ENCODE measurements at regions not wholly inside any gene's neighbourhood (a gene's known extent, or its start where the extent isn't known, plus 50 kb on each side); places are given as distances from the start of the nearest gene placed in this dataset.
"Not testable (repeated sequence)": the region's sequence is repeated elsewhere in the genome, so short reads cannot be mapped to it uniquely, and the experiment has no call there.

GRCh38 chr5:157986431-157986990, 127.6 kb upstream of the CLINT1 start:
- Histone ChIP-seq H3K27me3 (replicated peaks; ENCODE audit: control insufficient read depth, insufficient read depth, low read length, poor library complexity, severe bottlenecking) (peaks cover 3% of the 10 kb centered on the region), H3K4me1 (ENCODE audit: control insufficient read depth, insufficient read depth, low read length, poor library complexity, severe bottlenecking) (no peaks in the 10 kb centered on the region), H3K9me3 (ENCODE audit: control insufficient read depth, low read length) (no peaks in the 10 kb centered on the region), H3K4me3 (ENCODE audit: insufficient read depth, low read depth, low read length, poor library complexity, severe bottlenecking) (no peak overlapping the region), H3K36me3 (ENCODE audit: control insufficient read depth, insufficient read depth, low read length) (no peaks in the 10 kb centered on the region), H3K27ac (ENCODE audit: insufficient read depth, low read length, poor library complexity, severe bottlenecking) (no peak overlapping the region)
- DNase-seq = no peak

DNA sequence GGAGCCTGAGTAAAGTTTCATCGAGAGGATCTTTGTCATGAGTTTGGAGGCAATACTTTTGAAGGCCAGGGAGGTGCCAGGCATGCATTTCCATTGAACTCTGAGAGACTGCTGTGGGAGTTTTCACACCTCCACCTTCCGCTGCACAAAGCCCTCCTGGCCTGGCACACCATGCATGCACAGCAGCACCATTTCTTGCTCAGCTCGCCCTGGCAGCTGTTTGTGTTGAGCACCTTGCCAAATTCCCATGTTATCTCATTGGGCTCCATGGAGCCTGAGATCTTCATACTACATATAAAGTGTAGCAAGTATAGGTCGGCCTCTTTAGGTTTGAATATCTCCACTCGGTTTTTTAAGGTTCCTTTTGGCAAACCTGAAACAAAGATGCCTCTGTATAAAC, 125.7 kb upstream of the CLINT1 start:
- no peak for DNase-seq
- no peaks in the 10 kb centered on the region for H3K27me3 ChIP-seq (replicated peaks; ENCODE audit: control insufficient read depth, insufficient read depth, low read length, poor library complexity, severe bottlenecking)

GRCh38 chr5:157983906-157984551, 125.1 kb upstream of the CLINT1 start:
- H3K27me3 ChIP-seq (replicated peaks; ENCODE audit: control insufficient read depth, insufficient read depth, low read length, poor library complexity, severe bottlenecking) = no peaks in the 10 kb centered on the region
- no peak overlapping the region for H3K27ac ChIP-seq (ENCODE audit: insufficient read depth, low read length, poor library complexity, severe bottlenecking)
- H3K4me3 ChIP-seq (ENCODE audit: insufficient read depth, low read depth, low read length, poor library complexity, severe bottlenecking) = no peak overlapping the region
- H3K36me3 ChIP-seq (ENCODE audit: control insufficient read depth, insufficient read depth, low read length) = no peaks in the 10 kb centered on the region
- H3K9me3 ChIP-seq (ENCODE audit: control insufficient read depth, low read length) = no peaks in the 10 kb centered on the region
- no peak for DNase-seq
- H3K4me1 ChIP-seq (ENCODE audit: control insufficient read depth, insufficient read depth, low read length, poor library complexity, severe bottlenecking) = no peaks in the 10 kb centered on the region

More for the DNA sequence above, 125.7 kb upstream of the CLINT1 start:
- no peak overlapping the region for H3K27ac ChIP-seq (ENCODE audit: insufficient read depth, low read length, poor library complexity, severe bottlenecking)
- no peak overlapping the region for H3K4me3 ChIP-seq (ENCODE audit: insufficient read depth, low read depth, low read length, poor library complexity, severe bottlenecking)
- no peaks in the 10 kb centered on the region for H3K9me3 ChIP-seq (ENCODE audit: control insufficient read depth, low read length)
- no peaks in the 10 kb centered on the region for H3K4me1 ChIP-seq (ENCODE audit: control insufficient read depth, insufficient read depth, low read length, poor library complexity, severe bottlenecking)
- no peaks in the 10 kb centered on the region for H3K36me3 ChIP-seq (ENCODE audit: control insufficient read depth, insufficient read depth, low read length)

- no peaks in the 10 kb centered on the region for H3K27me3 ChIP-seq (replicated peaks; ENCODE audit: control insufficient read depth, insufficient read depth, low read length, poor library complexity, severe bottlenecking)
- no peak overlapping the region for H3K27ac ChIP-seq (ENCODE audit: insufficient read depth, low read length, poor library complexity, severe bottlenecking)
- H3K9me3 ChIP-seq (ENCODE audit: control insufficient read depth, low read length) = no peaks in the 10 kb centered on the region
- H3K36me3 ChIP-seq (ENCODE audit: control insufficient read depth, insufficient read depth, low read length) = no peaks in the 10 kb centered on the region
- DNase-seq = no peak
- H3K4me1 ChIP-seq (ENCODE audit: control insufficient read depth, insufficient read depth, low read length, poor library complexity, severe bottlenecking) = no peaks in the 10 kb centered on the region
- H3K4me3 ChIP-seq (ENCODE audit: insufficient read depth, low read depth, low read length, poor library complexity, severe bottlenecking) = no peak overlapping the region
Measured at GRCh38 chr5:157978061-157978460, 119.1 kb upstream of the CLINT1 start.

DNA sequence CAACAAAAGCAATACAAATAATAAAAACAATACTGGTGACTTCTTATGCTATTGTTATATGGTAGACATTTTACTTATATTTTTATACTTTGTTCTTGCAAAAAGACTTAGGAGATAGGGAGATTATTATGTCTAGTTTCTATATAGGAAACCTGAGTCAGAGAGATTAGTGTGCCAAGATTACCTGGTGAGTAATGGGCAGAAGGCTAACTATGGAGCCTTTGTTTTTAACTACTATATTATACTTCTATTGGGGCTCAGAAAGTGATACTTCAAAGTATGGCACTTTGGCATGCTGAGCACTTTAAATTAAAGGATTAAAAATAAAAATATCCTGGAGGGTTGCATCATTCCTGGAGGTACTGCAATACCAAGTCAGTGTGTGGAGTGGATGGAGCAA, 117.5 kb upstream of the CLINT1 start:
- no peaks in the 10 kb centered on the region for H3K9me3 ChIP-seq (ENCODE audit: control insufficient read depth, low read length)
- no peak for DNase-seq
- no peak overlapping the region for H3K4me3 ChIP-seq (ENCODE audit: insufficient read depth, low read depth, low read length, poor library complexity, severe bottlenecking)
- no peaks in the 10 kb centered on the region for H3K4me1 ChIP-seq (ENCODE audit: control insufficient read depth, insufficient read depth, low read length, poor library complexity, severe bottlenecking)
- no peak overlapping the region for H3K27ac ChIP-seq (ENCODE audit: insufficient read depth, low read length, poor library complexity, severe bottlenecking)
- no peaks in the 10 kb centered on the region for H3K36me3 ChIP-seq (ENCODE audit: control insufficient read depth, insufficient read depth, low read length)
- H3K27me3 ChIP-seq (replicated peaks; ENCODE audit: control insufficient read depth, insufficient read depth, low read length, poor library complexity, severe bottlenecking) = no peaks in the 10 kb centered on the region

GRCh38 chr5:157972579-157972978, 113.6 kb upstream of the CLINT1 start:
- no peak for DNase-seq
- Histone ChIP-seq H3K27ac (ENCODE audit: insufficient read depth, low read length, poor library complexity, severe bottlenecking) (no peak overlapping the region), H3K9me3 (ENCODE audit: control insufficient read depth, low read length) (no peaks in the 10 kb centered on the region), H3K4me1 (ENCODE audit: control insufficient read depth, insufficient read depth, low read length, poor library complexity, severe bottlenecking) (no peaks in the 10 kb centered on the region), H3K4me3 (ENCODE audit: insufficient read depth, low read depth, low read length, poor library complexity, severe bottlenecking) (no peak overlapping the region), H3K36me3 (ENCODE audit: control insufficient read depth, insufficient read depth, low read length) (no peaks in the 10 kb centered on the region), H3K27me3 (replicated peaks; ENCODE audit: control insufficient read depth, insufficient read depth, low read length, poor library complexity, severe bottlenecking) (no peaks in the 10 kb centered on the region)

DNA sequence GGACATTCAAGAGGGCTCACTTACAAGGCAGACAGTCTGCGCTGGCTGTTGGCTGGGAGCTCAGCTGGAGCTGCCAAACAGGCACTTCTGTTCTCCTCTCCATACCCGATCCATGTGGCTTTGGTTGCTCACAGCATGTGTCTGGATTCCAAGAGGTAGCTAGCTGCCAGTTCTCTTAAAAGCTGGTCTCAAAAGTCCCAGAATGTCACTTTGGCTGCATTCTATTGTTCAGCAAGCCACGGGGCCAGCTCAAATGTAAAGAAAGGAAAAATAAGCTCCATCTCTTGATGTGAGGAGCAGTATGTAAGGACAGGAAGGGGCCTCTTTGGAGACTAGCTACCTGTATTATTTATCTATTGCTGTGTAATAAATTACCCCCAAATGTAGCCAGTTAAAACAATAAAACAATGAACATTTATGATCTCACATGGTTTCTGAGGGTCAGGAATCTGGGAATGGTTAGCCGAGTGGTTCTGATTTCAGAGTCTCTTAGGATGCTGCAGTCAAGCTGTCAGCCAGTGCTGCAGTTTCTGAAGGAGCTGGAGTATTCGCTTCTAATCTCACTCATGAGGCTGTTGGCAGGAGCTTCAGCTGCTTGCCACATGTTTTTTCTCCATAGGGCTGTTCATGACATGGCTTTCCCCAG, 112.7 kb upstream of the CLINT1 start:
- H3K4me3 ChIP-seq (ENCODE audit: insufficient read depth, low read depth, low read length, poor library complexity, severe bottlenecking) = no peak overlapping the region
- H3K36me3 ChIP-seq (ENCODE audit: control insufficient read depth, insufficient read depth, low read length) = no peaks in the 10 kb centered on the region
- no peak for DNase-seq
- no peak overlapping the region for H3K27ac ChIP-seq (ENCODE audit: insufficient read depth, low read length, poor library complexity, severe bottlenecking)
- no peaks in the 10 kb centered on the region for H3K4me1 ChIP-seq (ENCODE audit: control insufficient read depth, insufficient read depth, low read length, poor library complexity, severe bottlenecking)
- H3K9me3 ChIP-seq (ENCODE audit: control insufficient read depth, low read length) = no peaks in the 10 kb centered on the region
- H3K27me3 ChIP-seq (replicated peaks; ENCODE audit: control insufficient read depth, insufficient read depth, low read length, poor library complexity, severe bottlenecking) = no peaks in the 10 kb centered on the region

DNA sequence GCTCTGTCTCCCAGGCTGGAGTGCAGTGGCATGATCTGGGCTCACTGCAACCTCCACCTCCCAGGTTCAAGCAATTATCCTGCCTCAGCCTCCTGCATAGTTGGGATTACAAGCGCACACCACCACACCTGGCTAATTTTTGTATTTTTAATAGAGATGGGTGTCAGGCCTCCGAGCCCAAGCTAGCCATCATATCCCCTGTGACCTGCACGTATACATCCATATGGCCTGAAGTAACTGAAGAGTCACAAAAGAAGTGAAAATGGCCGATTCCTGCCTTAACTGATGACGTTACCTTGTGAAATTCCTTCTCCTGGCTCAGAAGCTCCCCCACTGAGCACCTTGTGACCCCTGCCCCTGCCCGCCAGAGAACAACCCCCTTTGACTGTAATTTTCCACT, 109.6 kb upstream of the CLINT1 start:
- not testable (repeated sequence) for H3K27me3 ChIP-seq (replicated peaks; ENCODE audit: control insufficient read depth, insufficient read depth, low read length, poor library complexity, severe bottlenecking); H3K36me3 ChIP-seq (ENCODE audit: control insufficient read depth, insufficient read depth, low read length); DNase-seq; H3K4me3 ChIP-seq (ENCODE audit: insufficient read depth, low read depth, low read length, poor library complexity, severe bottlenecking); H3K4me1 ChIP-seq (ENCODE audit: control insufficient read depth, insufficient read depth, low read length, poor library complexity, severe bottlenecking); H3K27ac ChIP-seq (ENCODE audit: insufficient read depth, low read length, poor library complexity, severe bottlenecking); H3K9me3 ChIP-seq (ENCODE audit: control insufficient read depth, low read length)

GRCh38 chr5:157965989-157966388, 107.0 kb upstream of the CLINT1 start:
- Histone ChIP-seq H3K4me1 (ENCODE audit: control insufficient read depth, insufficient read depth, low read length, poor library complexity, severe bottlenecking) (no peaks in the 10 kb centered on the region), H3K27me3 (replicated peaks; ENCODE audit: control insufficient read depth, insufficient read depth, low read length, poor library complexity, severe bottlenecking) (no peaks in the 10 kb centered on the region), H3K9me3 (ENCODE audit: control insufficient read depth, low read length) (no peaks in the 10 kb centered on the region), H3K27ac (ENCODE audit: insufficient read depth, low read length, poor library complexity, severe bottlenecking) (no peak overlapping the region), H3K4me3 (ENCODE audit: insufficient read depth, low read depth, low read length, poor library complexity, severe bottlenecking) (no peak overlapping the region), H3K36me3 (ENCODE audit: control insufficient read depth, insufficient read depth, low read length) (no peaks in the 10 kb centered on the region)
- DNase-seq = no peak

DNA sequence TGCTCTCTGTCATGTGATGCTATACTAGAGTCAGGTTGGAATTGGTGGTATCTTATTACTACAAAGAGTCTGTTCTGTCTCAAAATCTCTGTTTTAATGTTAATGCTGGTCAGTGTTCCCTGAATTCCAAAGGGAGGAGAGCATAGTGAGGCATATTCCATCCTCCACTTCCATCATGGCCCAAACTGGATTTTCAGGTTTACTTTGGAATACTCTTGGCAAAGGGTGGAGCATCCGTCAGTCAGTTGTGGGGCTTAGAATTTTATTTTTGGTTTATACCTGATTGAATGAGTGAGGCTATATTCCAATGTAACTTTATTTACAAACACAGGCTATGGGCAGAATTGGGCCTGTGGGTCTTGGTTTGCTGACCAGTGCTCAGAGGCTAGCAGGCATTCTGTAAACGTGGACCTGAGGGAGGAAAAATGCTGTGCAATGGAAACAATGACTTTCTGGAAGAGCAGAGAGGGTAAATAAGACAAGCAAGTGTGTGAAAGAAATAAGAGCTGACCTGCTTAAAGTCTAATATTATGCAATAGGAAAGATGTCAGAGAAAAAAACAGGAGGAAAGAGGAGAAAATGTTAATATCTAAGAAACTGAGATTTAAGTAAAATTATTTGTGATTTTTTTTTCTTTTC, 106.2 kb upstream of the CLINT1 start:
- Histone ChIP-seq H3K4me1 (ENCODE audit: control insufficient read depth, insufficient read depth, low read length, poor library complexity, severe bottlenecking) (no peaks in the 10 kb centered on the region), H3K4me3 (ENCODE audit: insufficient read depth, low read depth, low read length, poor library complexity, severe bottlenecking) (no peak overlapping the region), H3K36me3 (ENCODE audit: control insufficient read depth, insufficient read depth, low read length) (no peaks in the 10 kb centered on the region), H3K9me3 (ENCODE audit: control insufficient read depth, low read length) (no peaks in the 10 kb centered on the region), H3K27ac (ENCODE audit: insufficient read depth, low read length, poor library complexity, severe bottlenecking) (no peak overlapping the region), H3K27me3 (replicated peaks; ENCODE audit: control insufficient read depth, insufficient read depth, low read length, poor library complexity, severe bottlenecking) (no peaks in the 10 kb centered on the region)
- no peak for DNase-seq

Measured in effector memory CD4-positive, alpha-beta T cell (primary cell).